ENCODE measurements at regions not wholly inside any gene's neighbourhood (a gene's known extent, or its start where the extent isn't known, plus 50 kb on each side); places are given as distances from the start of the nearest gene placed in this dataset.

DNA sequence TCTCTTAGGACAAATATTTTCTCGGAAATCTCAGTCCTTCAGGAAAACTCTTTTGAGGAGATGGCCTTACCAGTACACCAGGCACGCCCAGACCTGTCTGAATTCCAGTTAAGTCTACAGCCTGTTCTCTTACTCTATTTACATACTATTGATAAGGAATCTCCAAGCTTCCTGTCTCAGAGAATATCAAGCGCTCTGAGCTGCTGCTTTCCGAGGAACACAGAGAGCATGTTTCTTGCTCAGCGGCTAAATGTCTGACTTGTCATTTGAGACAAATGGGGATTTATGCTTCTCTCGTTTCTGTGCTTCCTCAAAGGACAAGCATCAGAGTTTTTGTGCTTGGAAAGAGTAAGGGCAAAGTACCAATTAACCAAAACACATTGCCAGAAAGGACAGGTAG is 112.4 kb upstream of the CCDC54 start:
- intact Hi-C loops (cut with DNase I) = no loop called here
- Histone ChIP-seq H3K27me3 (ENCODE audit: insufficient read depth in 3 of 3, low read length in 2 of 3) (no peaks in the 10 kb centered on the region), H3K27ac (no peak overlapping the region), H3K4me3 (no peak overlapping the region), H3K4me1 (no peaks in the 10 kb centered on the region), H3K9me3 (no peaks in the 10 kb centered on the region), H3K36me3 (ENCODE audit: insufficient read depth in 1 of 2, low read depth in 1 of 2) (no peaks in the 10 kb centered on the region)
- TF ChIP-seq, protein P1, sequence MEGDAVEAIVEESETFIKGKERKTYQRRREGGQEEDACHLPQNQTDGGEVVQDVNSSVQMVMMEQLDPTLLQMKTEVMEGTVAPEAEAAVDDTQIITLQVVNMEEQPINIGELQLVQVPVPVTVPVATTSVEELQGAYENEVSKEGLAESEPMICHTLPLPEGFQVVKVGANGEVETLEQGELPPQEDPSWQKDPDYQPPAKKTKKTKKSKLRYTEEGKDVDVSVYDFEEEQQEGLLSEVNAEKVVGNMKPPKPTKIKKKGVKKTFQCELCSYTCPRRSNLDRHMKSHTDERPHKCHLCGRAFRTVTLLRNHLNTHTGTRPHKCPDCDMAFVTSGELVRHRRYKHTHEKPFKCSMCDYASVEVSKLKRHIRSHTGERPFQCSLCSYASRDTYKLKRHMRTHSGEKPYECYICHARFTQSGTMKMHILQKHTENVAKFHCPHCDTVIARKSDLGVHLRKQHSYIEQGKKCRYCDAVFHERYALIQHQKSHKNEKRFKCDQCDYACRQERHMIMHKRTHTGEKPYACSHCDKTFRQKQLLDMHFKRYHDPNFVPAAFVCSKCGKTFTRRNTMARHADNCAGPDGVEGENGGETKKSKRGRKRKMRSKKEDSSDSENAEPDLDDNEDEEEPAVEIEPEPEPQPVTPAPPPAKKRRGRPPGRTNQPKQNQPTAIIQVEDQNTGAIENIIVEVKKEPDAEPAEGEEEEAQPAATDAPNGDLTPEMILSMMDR (IDR thresholded peaks at IDR 0.05) = no peak
- ATAC-seq (no peak), DNase-seq (no peak)
- WGBS, 3 donors = 62 to 68% (median 64%) methylated on average over 6 of the region's 6 CpGs

DNA sequence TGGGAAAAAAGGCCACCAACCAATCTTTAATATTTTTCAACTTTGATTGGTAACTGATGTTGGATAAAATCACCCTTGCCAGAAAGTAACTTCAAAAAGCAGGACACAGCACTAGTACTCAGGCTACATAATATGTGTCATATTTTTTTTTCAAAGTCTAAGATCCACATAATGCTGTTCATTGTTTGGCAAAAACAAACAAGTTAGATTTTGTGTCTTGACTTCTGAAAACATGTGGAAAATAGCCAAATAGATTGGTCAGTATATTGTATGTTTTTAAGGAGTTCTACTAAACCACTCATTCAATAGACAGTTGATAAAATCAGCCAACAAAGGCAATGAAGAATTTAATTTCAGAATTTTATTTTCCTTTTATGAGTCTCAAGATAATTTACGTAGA is 111.7 kb upstream of the CCDC54 start:
- intact Hi-C loops (cut with DNase I) = no loop called here
- Histone ChIP-seq H3K9me3 (no peaks in the 10 kb centered on the region), H3K4me1 (no peaks in the 10 kb centered on the region), H3K27me3 (ENCODE audit: insufficient read depth in 3 of 3, low read length in 2 of 3) (no peaks in the 10 kb centered on the region), H3K4me3 (no peak overlapping the region), H3K27ac (no peak overlapping the region), H3K36me3 (ENCODE audit: insufficient read depth in 1 of 2, low read depth in 1 of 2) (no peaks in the 10 kb centered on the region)
- WGBS, 3 donors = 94 to 100% (median 97%) methylated on average over 1 of the region's 1 CpG
- TF ChIP-seq, protein P1 (IDR thresholded peaks at IDR 0.05) = no peak
- ATAC-seq (no peak), DNase-seq (no peak)

DNA sequence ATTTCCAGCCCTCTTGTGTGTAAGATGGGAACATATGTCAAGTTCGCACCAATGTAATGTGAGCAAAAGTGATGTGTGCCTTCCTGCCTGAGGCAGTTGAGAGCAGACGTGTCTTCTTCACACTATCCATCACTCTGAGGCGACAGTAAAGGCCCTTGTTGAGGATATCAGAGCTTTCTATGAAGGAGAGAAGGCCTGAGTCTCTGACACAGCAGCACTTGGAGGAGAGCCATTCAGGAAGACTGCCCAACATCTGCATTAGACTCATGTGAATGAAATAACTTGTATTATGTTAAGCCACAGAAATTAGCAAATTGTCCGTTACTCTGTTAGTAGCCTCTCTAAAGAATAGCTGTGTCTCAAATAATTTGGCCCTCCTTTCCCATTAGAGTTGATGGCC is 108.8 kb upstream of the CCDC54 start:
- Histone ChIP-seq H3K27me3 (ENCODE audit: insufficient read depth in 3 of 3, low read length in 2 of 3) (no peaks in the 10 kb centered on the region), H3K4me3 (no peak overlapping the region), H3K36me3 (ENCODE audit: insufficient read depth in 1 of 2, low read depth in 1 of 2) (no peaks in the 10 kb centered on the region), H3K9me3 (no peaks in the 10 kb centered on the region), H3K4me1 (no peaks in the 10 kb centered on the region), H3K27ac (no peak overlapping the region)
- WGBS, 3 donors = 82 to 88% (median 87%) methylated on average over 4 of the region's 4 CpGs
- ATAC-seq = no peak
- TF ChIP-seq, protein P1 (IDR thresholded peaks at IDR 0.05) = no peak
- DNase-seq = no peak
- intact Hi-C loops (cut with DNase I) = no loop called here

DNA sequence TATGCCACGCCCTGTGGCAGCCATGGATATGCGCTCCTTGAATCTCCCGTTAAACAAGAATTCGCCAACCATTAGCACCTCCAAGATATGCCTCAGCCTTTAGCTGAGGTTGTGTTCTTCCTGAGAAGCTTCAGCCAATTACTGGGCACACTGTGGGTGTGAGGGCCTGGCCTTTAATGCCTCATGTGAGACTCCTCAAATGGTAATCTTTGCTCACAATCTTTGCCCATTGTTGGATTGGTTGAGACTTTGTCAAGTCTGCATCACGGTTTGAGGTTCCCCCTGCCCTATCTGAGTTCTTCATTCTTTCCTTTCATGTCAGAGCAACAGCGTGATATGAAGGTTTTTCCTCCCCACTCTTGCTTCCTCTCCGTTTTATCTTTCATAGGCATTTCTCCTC is 108.1 kb upstream of the CCDC54 start:
- Histone ChIP-seq H3K9me3 (no peaks in the 10 kb centered on the region), H3K4me1 (no peaks in the 10 kb centered on the region), H3K4me3 (no peak overlapping the region), H3K27ac (no peak overlapping the region), H3K36me3 (ENCODE audit: insufficient read depth in 1 of 2, low read depth in 1 of 2) (no peaks in the 10 kb centered on the region), H3K27me3 (ENCODE audit: insufficient read depth in 3 of 3, low read length in 2 of 3) (no peaks in the 10 kb centered on the region)
- no peak for ATAC-seq
- intact Hi-C loops (cut with DNase I) = no loop called here
- no peak for DNase-seq
- 89 to 98% (median 94%) methylated on average over 7 of the region's 7 CpGs for WGBS, 3 donors
- TF ChIP-seq, protein P1 (IDR thresholded peaks at IDR 0.05) = no peak

DNA sequence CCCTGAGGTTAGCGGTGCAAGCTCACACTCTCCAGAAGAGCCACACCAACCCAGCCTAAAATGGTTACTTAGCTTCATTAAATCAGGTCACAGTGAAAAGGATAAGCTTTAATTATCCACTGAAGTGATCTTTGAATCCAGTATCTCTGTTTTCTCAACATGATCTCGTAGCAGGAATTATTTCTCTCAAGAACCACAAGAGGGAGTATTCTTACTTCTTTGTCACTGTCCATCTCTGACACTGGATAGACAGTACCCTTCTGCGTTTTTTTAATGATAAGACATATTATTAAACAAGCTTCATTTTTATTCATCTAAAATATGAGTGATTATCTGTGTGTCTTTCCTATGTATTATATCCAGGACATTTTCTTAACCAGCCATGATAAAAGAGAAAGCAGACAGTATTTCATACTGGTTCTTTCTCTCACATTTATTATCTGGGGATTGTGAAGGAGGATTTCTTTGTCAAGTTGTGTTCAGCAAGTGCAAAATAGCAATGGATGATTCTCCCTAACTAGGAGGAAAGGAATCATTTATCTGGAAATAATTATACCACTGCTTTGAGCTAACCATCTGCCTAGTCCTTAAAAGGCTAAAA is 105.4 kb upstream of the CCDC54 start:
- H3K9me3 ChIP-seq = no peaks in the 10 kb centered on the region
- H3K27ac ChIP-seq = no peak overlapping the region
- WGBS, 3 donors = 17 to 18% (median 17%) methylated on average over 3 of the region's 3 CpGs
- ATAC-seq = peak in 3 of 4 donors; percentile 45 to 72 (median 56)
- no peak for DNase-seq
- H3K4me1 ChIP-seq = no peaks in the 10 kb centered on the region
- intact Hi-C loops (cut with DNase I) = loop anchor here (5.0 to 10.0 kb wide), 2 partner anchors 150 to 163 kb away; no protein-coding TSS in a partner anchor
- TF ChIP-seq, protein P1 (IDR thresholded peaks at IDR 0.05) = peak; percentile 69
- no peak overlapping the region for H3K4me3 ChIP-seq
- no peaks in the 10 kb centered on the region for H3K36me3 ChIP-seq (ENCODE audit: insufficient read depth in 1 of 2, low read depth in 1 of 2)
- no peaks in the 10 kb centered on the region for H3K27me3 ChIP-seq (ENCODE audit: insufficient read depth in 3 of 3, low read length in 2 of 3)
